ENCODE measurements at regions not wholly inside any gene's neighbourhood (a gene's known extent, or its start where the extent isn't known, plus 50 kb on each side); places are given as distances from the start of the nearest gene placed in this dataset.

- TF ChIP-seq POGK (CRISPR knock-in tag; conservative IDR thresholded peaks at IDR 0.05) (peak; percentile 65; the same call in 1 of the 2 replicates), LBX2 (CRISPR knock-in tag; IDR thresholded peaks at IDR 0.05; ENCODE audit: borderline replicate concordance) (peak; percentile 14; the same call in 1 of the 2 replicates), ZNF713 (CRISPR knock-in tag; IDR thresholded peaks at IDR 0.05) (peak; percentile 99; the same call in 1 of the 2 replicates), KLF13 (CRISPR knock-in tag; IDR thresholded peaks at IDR 0.05) (no peak; the same call in 1 of the 2 replicates), ZNF558 (CRISPR knock-in tag; IDR thresholded peaks at IDR 0.05; ENCODE audit: borderline replicate concordance) (no peak), DNMT1 (CRISPR knock-in tag; IDR thresholded peaks at IDR 0.05) (peak; percentile 97), HOXA7 (CRISPR knock-in tag; IDR thresholded peaks at IDR 0.05) (peak; percentile 96), STAT6 (CRISPR knock-in tag; IDR thresholded peaks at IDR 0.05; ENCODE audit: borderline replicate concordance) (0 out of 2 replicates have a peak, but pooled peaks have one; percentile 73), HES4 (CRISPR knock-in tag; IDR thresholded peaks at IDR 0.05; ENCODE audit: borderline replicate concordance) (peak; percentile 64), CEBPB (IDR thresholded peaks at IDR 0.05; ENCODE audit: borderline replicate concordance, low read depth, low read length) (peak; percentile 99), PRMT3 (CRISPR knock-in tag; IDR thresholded peaks at IDR 0.05; ENCODE audit: borderline replicate concordance, low read depth) (peak; percentile 24; the same call in 1 of the 2 replicates), AGO2 (optimal IDR thresholded peaks at IDR 0.05; ENCODE audit: low read depth, low read length) (no peak), MED8 (CRISPR knock-in tag; IDR thresholded peaks at IDR 0.05; ENCODE audit: insufficient replicate concordance) (peak; percentile 96), MXD4 (CRISPR knock-in tag; IDR thresholded peaks at IDR 0.05) (peak; percentile 97), HNRNPLL (IDR thresholded peaks at IDR 0.05; ENCODE audit: low read depth, low read length, poor library complexity, severe bottlenecking) (peak; percentile 49), SNAI1 (CRISPR knock-in tag; IDR thresholded peaks at IDR 0.05; ENCODE audit: borderline replicate concordance) (no peak; the same call in 1 of the 2 replicates), PAWR (CRISPR knock-in tag; IDR thresholded peaks at IDR 0.05; ENCODE audit: borderline replicate concordance) (peak; percentile 58; the same call in 1 of the 2 replicates), NR2F6 (IDR thresholded peaks at IDR 0.05) (peak; percentile 95), NR2F6 (CRISPR knock-in tag; IDR thresholded peaks at IDR 0.05) (peak; percentile 97), NCOA5 (CRISPR knock-in tag; IDR thresholded peaks at IDR 0.05) (no peak), ZNF816 (CRISPR knock-in tag; IDR thresholded peaks at IDR 0.05; ENCODE audit: borderline replicate concordance) (no peak), NFE2L2 (IDR thresholded peaks at IDR 0.05; ENCODE audit: low read length) (0 out of 2 replicates have a peak, but pooled peaks have one; percentile 9), HOXD1 (CRISPR knock-in tag; IDR thresholded peaks at IDR 0.05) (peak; percentile 95), HNRNPL (IDR thresholded peaks at IDR 0.05; ENCODE audit: low read depth, low read length) (peak; percentile 98), REL (CRISPR knock-in tag; conservative IDR thresholded peaks at IDR 0.05) (no peak; the same call in 1 of the 2 replicates), HOXA9 (CRISPR knock-in tag; IDR thresholded peaks at IDR 0.05; ENCODE audit: borderline replicate concordance) (peak; percentile 80; the same call in 1 of the 2 replicates)
Observed at GRCh38 chr16:85514598-85515318, 98.4 kb upstream of the GSE1 start (continued).
